Stomach (tissue), 4 donors: ENCODE measurements at regions not wholly inside any gene's neighbourhood (a gene's known extent, or its start where the extent isn't known, plus 50 kb on each side); places are given as distances from the start of the nearest gene placed in this dataset.

Experiments
- EP300 ChIP-seq: sonication (generic); formaldehyde crosslinking; IDR thresholded peaks from one replicate; pipeline ENCODE4 v1.6.1; 2017; ENCODE audit warnings: antibody characterized with exemption
- POLR2A ChIP-seq, 4 donors: fragments of 450-650 bp; IDR thresholded peaks; one replicate each; pipeline ENCODE4 v1.6.1; 2016; ENCODE audit warnings: antibody characterized with exemption in 4 of 4, control low read depth in 2 of 4, mild to moderate bottlenecking in 1 of 4, moderate library complexity in 1 of 4
- TF ChIP-seq, protein P1 (sequence below), 7 experiments: fragments of 450-650 bp in 4 of 7; fragments of 200-600 bp in 3 of 7; sonication (generic) in 3 of 7; IDR thresholded peaks; one replicate each; pipeline ENCODE4 v1.5.1; 2016 to 2019; ENCODE audit warnings: antibody characterized with exemption in 7 of 7, control low read depth in 2 of 7, mild to moderate bottlenecking in 1 of 7

DNA sequence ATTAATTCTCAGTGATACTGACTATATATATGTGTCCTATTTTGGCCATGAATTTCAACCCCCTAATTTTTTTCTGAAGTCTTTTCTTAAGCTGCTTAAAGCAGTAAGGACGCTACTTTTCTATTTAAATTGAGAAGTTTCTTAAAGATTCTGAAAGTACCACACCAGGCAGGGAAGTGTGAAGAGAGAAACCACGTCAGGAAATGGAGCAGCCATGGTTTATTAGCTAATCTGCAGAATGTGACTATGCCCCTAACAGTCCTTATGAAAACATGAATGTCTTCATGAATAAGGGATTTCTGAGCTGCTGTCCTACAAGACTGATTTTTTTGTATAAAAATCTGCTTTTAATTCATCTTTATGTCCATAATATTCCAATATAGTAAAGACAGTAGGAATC lies 1724.3 kb upstream of the C9orf72 start:
- TF ChIP-seq, protein P1, sequence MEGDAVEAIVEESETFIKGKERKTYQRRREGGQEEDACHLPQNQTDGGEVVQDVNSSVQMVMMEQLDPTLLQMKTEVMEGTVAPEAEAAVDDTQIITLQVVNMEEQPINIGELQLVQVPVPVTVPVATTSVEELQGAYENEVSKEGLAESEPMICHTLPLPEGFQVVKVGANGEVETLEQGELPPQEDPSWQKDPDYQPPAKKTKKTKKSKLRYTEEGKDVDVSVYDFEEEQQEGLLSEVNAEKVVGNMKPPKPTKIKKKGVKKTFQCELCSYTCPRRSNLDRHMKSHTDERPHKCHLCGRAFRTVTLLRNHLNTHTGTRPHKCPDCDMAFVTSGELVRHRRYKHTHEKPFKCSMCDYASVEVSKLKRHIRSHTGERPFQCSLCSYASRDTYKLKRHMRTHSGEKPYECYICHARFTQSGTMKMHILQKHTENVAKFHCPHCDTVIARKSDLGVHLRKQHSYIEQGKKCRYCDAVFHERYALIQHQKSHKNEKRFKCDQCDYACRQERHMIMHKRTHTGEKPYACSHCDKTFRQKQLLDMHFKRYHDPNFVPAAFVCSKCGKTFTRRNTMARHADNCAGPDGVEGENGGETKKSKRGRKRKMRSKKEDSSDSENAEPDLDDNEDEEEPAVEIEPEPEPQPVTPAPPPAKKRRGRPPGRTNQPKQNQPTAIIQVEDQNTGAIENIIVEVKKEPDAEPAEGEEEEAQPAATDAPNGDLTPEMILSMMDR (IDR thresholded peaks at IDR 0.05), result no peak
- TF ChIP-seq POLR2A (IDR thresholded peaks at IDR 0.05), result no peak
- TF ChIP-seq EP300, result no peak
